ENCODE measurements at regions not wholly inside any gene's neighbourhood (a gene's known extent, or its start where the extent isn't known, plus 50 kb on each side); places are given as distances from the start of the nearest gene placed in this dataset.
"Not testable (repeated sequence)": the region's sequence is repeated elsewhere in the genome, so short reads cannot be mapped to it uniquely, and the experiment has no call there.

- no peak for DNase-seq
Observed at GRCh38 chr9:108765265-108765664, 90.5 kb downstream of the ACTL7B start.

- DNase-seq = no peak
Observed at GRCh38 chr9:108762348-108763055, 93.3 kb downstream of the ACTL7B start.

GRCh38 chr9:108761655-108762347 lies 94.0 kb downstream of the ACTL7B start:
- peak; percentile 77 for DNase-seq

- DNase-seq = no peak
Observed at GRCh38 chr9:108760841-108761240, 94.9 kb downstream of the ACTL7B start.

GRCh38 chr9:108759835-108760234 lies 96.0 kb downstream of the ACTL7B start:
- DNase-seq = no peak

- DNase-seq = no peak
Observed at GRCh38 chr9:108759399-108759798, 96.4 kb downstream of the ACTL7B start.

GRCh38 chr9:108756746-108757490 lies 98.9 kb downstream of the ACTL7B start:
- no peak for DNase-seq

GRCh38 chr9:108755979-108756378 lies 99.8 kb downstream of the ACTL7B start:
- no peak for DNase-seq

- no peak for DNase-seq
Observed at GRCh38 chr9:108751369-108751768, 104.4 kb downstream of the ACTL7B start.

GRCh38 chr9:108750661-108751215 lies 105.0 kb downstream of the ACTL7B start:
- DNase-seq = no peak

GRCh38 chr9:108748776-108749175 lies 107.0 kb downstream of the ACTL7B start:
- DNase-seq = no peak

- DNase-seq = no peak
Observed at GRCh38 chr9:108746864-108747263, 108.9 kb downstream of the ACTL7B start.

- DNase-seq = no peak
Observed at GRCh38 chr9:108746001-108746400, 109.8 kb downstream of the ACTL7B start.

GRCh38 chr9:108744641-108745040 lies 111.1 kb downstream of the ACTL7B start:
- no peak for DNase-seq

- peak; percentile 46 for DNase-seq
Observed at GRCh38 chr9:108743901-108744371, 111.8 kb downstream of the ACTL7B start.

GRCh38 chr9:108743416-108743815 lies 112.4 kb downstream of the ACTL7B start:
- DNase-seq = no peak

- no peak for DNase-seq
Observed at GRCh38 chr9:108742191-108742590, 113.6 kb downstream of the ACTL7B start.

- DNase-seq = not testable (repeated sequence)
Observed at GRCh38 chr9:108731292-108731691, 124.5 kb downstream of the ACTL7B start.

GRCh38 chr9:108727580-108728111 lies 128.1 kb downstream of the ACTL7B start:
- peak; percentile 69 for DNase-seq

- DNase-seq = no peak
Observed at GRCh38 chr9:108724652-108725051, 131.1 kb downstream of the ACTL7B start.

GRCh38 chr9:108724122-108724521 lies 131.7 kb downstream of the ACTL7B start:
- no peak for DNase-seq

GRCh38 chr9:108722396-108722795 lies 133.4 kb downstream of the ACTL7B start:
- peak; percentile 37 for DNase-seq

- no peak for DNase-seq
Observed at GRCh38 chr9:108720191-108720642, 135.6 kb downstream of the ACTL7B start.

All from femur (tissue), 1 donor.